GM12801 (cell line): ENCODE measurements at regions not wholly inside any gene's neighbourhood (a gene's known extent, or its start where the extent isn't known, plus 50 kb on each side); places are given as distances from the start of the nearest gene placed in this dataset.

Source experiments
- TF ChIP-seq, protein P1 (sequence below): IDR thresholded peaks from one replicate; pipeline ENCODE4 v1.5.1; 2011; ENCODE audit warnings: control low read depth; ENCODE audit not compliant: insufficient read length; ENCODE audit errors: extremely low read depth

GRCh38 chr1:221165839-221166500 is 286.7 kb downstream of the HLX start:
- TF ChIP-seq, protein P1, sequence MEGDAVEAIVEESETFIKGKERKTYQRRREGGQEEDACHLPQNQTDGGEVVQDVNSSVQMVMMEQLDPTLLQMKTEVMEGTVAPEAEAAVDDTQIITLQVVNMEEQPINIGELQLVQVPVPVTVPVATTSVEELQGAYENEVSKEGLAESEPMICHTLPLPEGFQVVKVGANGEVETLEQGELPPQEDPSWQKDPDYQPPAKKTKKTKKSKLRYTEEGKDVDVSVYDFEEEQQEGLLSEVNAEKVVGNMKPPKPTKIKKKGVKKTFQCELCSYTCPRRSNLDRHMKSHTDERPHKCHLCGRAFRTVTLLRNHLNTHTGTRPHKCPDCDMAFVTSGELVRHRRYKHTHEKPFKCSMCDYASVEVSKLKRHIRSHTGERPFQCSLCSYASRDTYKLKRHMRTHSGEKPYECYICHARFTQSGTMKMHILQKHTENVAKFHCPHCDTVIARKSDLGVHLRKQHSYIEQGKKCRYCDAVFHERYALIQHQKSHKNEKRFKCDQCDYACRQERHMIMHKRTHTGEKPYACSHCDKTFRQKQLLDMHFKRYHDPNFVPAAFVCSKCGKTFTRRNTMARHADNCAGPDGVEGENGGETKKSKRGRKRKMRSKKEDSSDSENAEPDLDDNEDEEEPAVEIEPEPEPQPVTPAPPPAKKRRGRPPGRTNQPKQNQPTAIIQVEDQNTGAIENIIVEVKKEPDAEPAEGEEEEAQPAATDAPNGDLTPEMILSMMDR: no peak

GRCh38 chr1:221166559-221167318 is 287.5 kb downstream of the HLX start:
- TF ChIP-seq, protein P1: no peak

- TF ChIP-seq, protein P1: no peak
Measured at GRCh38 chr1:221169447-221169889, 290.2 kb downstream of the HLX start.

- TF ChIP-seq, protein P1: no peak
Measured at GRCh38 chr1:221170171-221170570, 290.9 kb downstream of the HLX start.

DNA sequence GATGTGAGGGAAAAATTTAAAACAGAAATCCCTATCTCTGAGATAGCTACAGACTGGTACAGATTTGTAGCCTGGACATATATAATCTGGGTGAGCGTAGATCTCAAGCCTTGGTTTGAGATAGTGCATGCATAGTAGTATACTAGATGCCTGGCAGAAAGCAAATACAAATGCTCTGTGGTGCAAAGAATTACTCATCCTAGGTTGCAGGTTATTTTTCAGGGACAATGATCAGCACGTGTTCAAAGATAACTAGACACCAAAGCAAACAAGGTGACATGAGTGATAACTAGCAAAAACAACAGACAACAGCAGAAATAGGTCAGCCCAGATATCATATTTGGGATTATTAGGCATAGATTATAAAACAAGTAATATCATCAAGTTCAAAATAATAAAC is 292.5 kb downstream of the HLX start:
- TF ChIP-seq, protein P1: no peak

GRCh38 chr1:221172841-221173240 is 293.6 kb downstream of the HLX start:
- TF ChIP-seq, protein P1: no peak

- TF ChIP-seq, protein P1: no peak
Measured at GRCh38 chr1:221174330-221174993, 295.2 kb downstream of the HLX start.
